ENCODE measurements at regions not wholly inside any gene's neighbourhood (a gene's known extent, or its start where the extent isn't known, plus 50 kb on each side); places are given as distances from the start of the nearest gene placed in this dataset.

DNA sequence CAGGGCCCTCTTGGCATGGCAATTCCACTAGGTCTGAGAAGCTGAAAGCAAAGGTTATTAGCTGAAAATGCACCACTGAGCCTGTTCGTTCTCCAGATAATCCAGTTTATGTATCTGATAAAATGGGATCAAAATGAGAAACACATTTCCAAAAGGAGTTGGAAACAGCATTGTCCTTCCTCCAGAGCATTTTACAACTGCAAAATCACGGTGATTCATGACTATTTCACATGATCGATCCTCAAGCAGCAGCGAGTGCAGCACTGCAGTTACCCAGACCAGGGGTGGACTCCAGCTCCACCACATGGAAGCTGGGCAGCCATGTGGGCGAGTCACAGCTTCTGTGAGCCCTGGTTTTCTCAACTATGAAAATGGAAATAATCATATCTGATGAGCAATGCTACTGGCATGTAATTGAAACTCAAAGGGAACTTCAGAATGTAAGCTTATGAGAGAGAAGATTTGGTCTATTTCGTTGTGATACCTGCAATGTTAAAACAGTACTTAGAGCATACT, 78.7 kb upstream of the MSX1 start:
- no peaks in the 10 kb centered on the region for H3K9me3 Mint-ChIP-seq (ENCODE audit: unreplicated experiment)
- peaks cover 4% of the 10 kb centered on the region for H3K27me3 Mint-ChIP-seq (ENCODE audit: unreplicated experiment)
- no peak for DNase-seq (ENCODE audit: low spot score)
- H3K4me3 Mint-ChIP-seq (ENCODE audit: unreplicated experiment): no peak overlapping the region
- H3K4me1 Mint-ChIP-seq (ENCODE audit: unreplicated experiment): peaks cover 6% of the 10 kb centered on the region
- H3K27ac Mint-ChIP-seq (ENCODE audit: unreplicated experiment): no peak overlapping the region
- TF ChIP-seq, protein P1, sequence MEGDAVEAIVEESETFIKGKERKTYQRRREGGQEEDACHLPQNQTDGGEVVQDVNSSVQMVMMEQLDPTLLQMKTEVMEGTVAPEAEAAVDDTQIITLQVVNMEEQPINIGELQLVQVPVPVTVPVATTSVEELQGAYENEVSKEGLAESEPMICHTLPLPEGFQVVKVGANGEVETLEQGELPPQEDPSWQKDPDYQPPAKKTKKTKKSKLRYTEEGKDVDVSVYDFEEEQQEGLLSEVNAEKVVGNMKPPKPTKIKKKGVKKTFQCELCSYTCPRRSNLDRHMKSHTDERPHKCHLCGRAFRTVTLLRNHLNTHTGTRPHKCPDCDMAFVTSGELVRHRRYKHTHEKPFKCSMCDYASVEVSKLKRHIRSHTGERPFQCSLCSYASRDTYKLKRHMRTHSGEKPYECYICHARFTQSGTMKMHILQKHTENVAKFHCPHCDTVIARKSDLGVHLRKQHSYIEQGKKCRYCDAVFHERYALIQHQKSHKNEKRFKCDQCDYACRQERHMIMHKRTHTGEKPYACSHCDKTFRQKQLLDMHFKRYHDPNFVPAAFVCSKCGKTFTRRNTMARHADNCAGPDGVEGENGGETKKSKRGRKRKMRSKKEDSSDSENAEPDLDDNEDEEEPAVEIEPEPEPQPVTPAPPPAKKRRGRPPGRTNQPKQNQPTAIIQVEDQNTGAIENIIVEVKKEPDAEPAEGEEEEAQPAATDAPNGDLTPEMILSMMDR (IDR thresholded peaks at IDR 0.05; ENCODE audit: unreplicated experiment): no peak
- no peaks in the 10 kb centered on the region for H3K36me3 Mint-ChIP-seq (ENCODE audit: low read depth, unreplicated experiment)

DNA sequence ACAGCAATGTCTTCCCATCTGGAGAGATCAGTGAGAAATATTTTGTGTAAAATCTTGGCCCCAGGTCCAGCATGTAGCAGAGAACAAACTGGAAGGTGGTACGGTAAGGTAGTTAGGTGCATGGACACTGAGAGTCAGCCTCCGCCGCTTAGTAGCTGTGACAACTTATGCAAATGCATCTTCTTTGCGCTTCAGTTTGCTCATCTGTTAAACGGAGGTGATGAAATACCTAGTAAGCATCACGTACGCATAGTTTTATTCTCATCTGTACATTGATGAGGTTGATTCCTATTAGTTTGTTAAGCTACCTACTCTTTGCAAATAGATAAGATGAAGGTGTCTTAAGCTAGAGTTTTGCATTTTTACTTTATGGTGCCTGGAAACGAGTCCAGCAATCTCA, 80.0 kb upstream of the MSX1 start:
- H3K9me3 Mint-ChIP-seq (ENCODE audit: unreplicated experiment): no peaks in the 10 kb centered on the region
- no peak for DNase-seq (ENCODE audit: low spot score)
- H3K36me3 Mint-ChIP-seq (ENCODE audit: low read depth, unreplicated experiment): no peaks in the 10 kb centered on the region
- H3K4me3 Mint-ChIP-seq (ENCODE audit: unreplicated experiment): no peak overlapping the region
- H3K27me3 Mint-ChIP-seq (ENCODE audit: unreplicated experiment): peaks cover 4% of the 10 kb centered on the region
- H3K27ac Mint-ChIP-seq (ENCODE audit: unreplicated experiment): no peak overlapping the region
- H3K4me1 Mint-ChIP-seq (ENCODE audit: unreplicated experiment): peaks cover 12% of the 10 kb centered on the region
- TF ChIP-seq, protein P1 (IDR thresholded peaks at IDR 0.05; ENCODE audit: unreplicated experiment): no peak

DNA sequence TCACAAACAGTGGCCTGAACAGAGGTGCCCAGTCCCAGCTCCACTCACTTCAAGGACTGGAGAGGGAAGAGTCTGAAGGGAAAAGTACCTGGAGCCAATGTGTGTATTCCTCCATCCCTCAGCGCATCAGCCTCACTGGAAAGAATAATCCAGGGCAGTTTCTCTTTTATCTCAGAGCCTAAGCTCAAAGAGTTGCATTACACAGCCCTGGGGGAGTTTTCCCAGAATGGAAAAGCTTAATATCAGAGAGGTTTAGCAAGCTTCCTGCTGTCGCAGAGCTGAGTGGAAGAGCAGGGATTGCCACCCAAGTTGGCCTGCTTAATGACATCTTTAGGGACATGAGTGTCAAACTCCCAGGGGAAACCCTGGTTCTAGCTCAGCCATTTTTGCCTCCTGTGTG, 80.4 kb upstream of the MSX1 start:
- TF ChIP-seq, protein P1 (IDR thresholded peaks at IDR 0.05; ENCODE audit: unreplicated experiment): no peak
- Mint-ChIP-seq H3K36me3 (ENCODE audit: low read depth, unreplicated experiment) (no peaks in the 10 kb centered on the region), H3K27me3 (ENCODE audit: unreplicated experiment) (peaks cover 4% of the 10 kb centered on the region), H3K27ac (ENCODE audit: unreplicated experiment) (no peak overlapping the region), H3K4me1 (ENCODE audit: unreplicated experiment) (peaks cover 12% of the 10 kb centered on the region), H3K9me3 (ENCODE audit: unreplicated experiment) (no peaks in the 10 kb centered on the region), H3K4me3 (ENCODE audit: unreplicated experiment) (no peak overlapping the region)
- DNase-seq (ENCODE audit: low spot score): no peak

DNA sequence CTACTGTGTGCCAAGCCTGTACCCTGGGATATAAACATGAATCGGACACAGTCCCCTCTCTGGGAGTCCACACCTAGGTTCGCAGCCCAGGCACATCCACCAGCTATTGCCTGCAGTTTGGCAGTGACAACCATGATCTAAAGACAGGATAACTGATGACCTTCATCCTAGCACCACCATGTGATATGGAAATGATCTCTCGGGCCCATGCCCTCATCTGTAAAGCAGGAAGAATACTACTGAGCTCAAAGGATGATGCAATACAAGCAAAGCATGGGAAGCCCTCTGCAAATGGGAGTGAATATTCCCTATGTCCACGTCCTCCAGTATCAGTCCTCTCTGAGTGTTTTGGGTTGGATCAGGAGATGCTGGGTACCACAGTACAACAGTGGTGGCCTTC, 80.9 kb upstream of the MSX1 start:
- Mint-ChIP-seq H3K9me3 (ENCODE audit: unreplicated experiment) (no peaks in the 10 kb centered on the region), H3K4me1 (ENCODE audit: unreplicated experiment) (peaks cover 12% of the 10 kb centered on the region), H3K36me3 (ENCODE audit: low read depth, unreplicated experiment) (no peaks in the 10 kb centered on the region), H3K27me3 (ENCODE audit: unreplicated experiment) (peaks cover 4% of the 10 kb centered on the region), H3K27ac (ENCODE audit: unreplicated experiment) (no peak overlapping the region), H3K4me3 (ENCODE audit: unreplicated experiment) (no peak overlapping the region)
- DNase-seq (ENCODE audit: low spot score): no peak
- TF ChIP-seq, protein P1 (IDR thresholded peaks at IDR 0.05; ENCODE audit: unreplicated experiment): no peak

DNA sequence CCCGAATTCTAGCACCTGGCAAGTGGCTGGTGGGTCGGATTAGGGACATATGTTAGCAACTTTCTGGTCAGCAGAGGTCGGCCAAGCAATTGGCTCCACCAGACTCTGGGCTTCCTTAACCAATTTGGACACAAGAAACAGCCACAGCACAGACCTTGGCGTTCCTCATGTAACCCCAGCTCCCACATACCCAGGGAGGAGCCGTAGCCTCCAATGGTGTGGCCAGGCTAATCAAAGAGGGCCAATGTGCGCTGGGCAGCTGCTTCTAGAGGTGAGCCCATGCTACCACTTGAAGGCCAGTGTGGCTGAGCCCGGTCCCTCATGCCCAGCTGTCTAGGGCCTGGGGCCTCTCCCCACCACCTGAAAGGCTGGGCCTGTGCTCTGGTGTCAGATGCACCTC, 82.5 kb upstream of the MSX1 start:
- Mint-ChIP-seq H3K4me3 (ENCODE audit: unreplicated experiment) (no peak overlapping the region), H3K4me1 (ENCODE audit: unreplicated experiment) (peaks cover 12% of the 10 kb centered on the region), H3K27me3 (ENCODE audit: unreplicated experiment) (peaks cover 2% of the 10 kb centered on the region), H3K9me3 (ENCODE audit: unreplicated experiment) (no peaks in the 10 kb centered on the region), H3K27ac (ENCODE audit: unreplicated experiment) (no peak overlapping the region), H3K36me3 (ENCODE audit: low read depth, unreplicated experiment) (no peaks in the 10 kb centered on the region)
- TF ChIP-seq, protein P1 (IDR thresholded peaks at IDR 0.05; ENCODE audit: unreplicated experiment): no peak
- DNase-seq (ENCODE audit: low spot score): no peak
